ENCODE measurements at regions not wholly inside any gene's neighbourhood (a gene's known extent, or its start where the extent isn't known, plus 50 kb on each side); places are given as distances from the start of the nearest gene placed in this dataset.
"Not testable (repeated sequence)": the region's sequence is repeated elsewhere in the genome, so short reads cannot be mapped to it uniquely, and the experiment has no call there.

- Histone ChIP-seq H3K9me3 (ENCODE audit: control insufficient read depth, insufficient read depth, low read depth, low read length) (no peaks in the 10 kb centered on the region), H3K27me3 (ENCODE audit: control insufficient read depth, insufficient read depth, low read length) (no peaks in the 10 kb centered on the region), H3K27ac (ENCODE audit: insufficient read depth, low read length) (no peak overlapping the region), H3K4me1 (ENCODE audit: control insufficient read depth, extremely low read depth, insufficient read depth, low read length) (no peaks in the 10 kb centered on the region), H3K36me3 (ENCODE audit: control insufficient read depth, insufficient read depth, low read length) (no peaks in the 10 kb centered on the region), H3K4me3 (replicated peaks in 1 of 4; ENCODE audit: control extremely low read depth in 1 of 4, insufficient read depth in 1 of 4, low read depth in 3 of 4, low read length in 4 of 4) (no peak overlapping the region), H3K79me2 (ENCODE audit: control insufficient read depth, insufficient read depth, low read length) (no peaks in the 10 kb centered on the region), H2AFZ (ENCODE audit: low read length) (no peak overlapping the region), H3K9ac (ENCODE audit: insufficient read depth, low read length) (no peak overlapping the region), H4K20me1 (ENCODE audit: control insufficient read depth, extremely low read depth, insufficient read depth, low read length) (no peaks in the 10 kb centered on the region), H3K4me2 (ENCODE audit: extremely low read depth, insufficient read depth, low read length) (no peak overlapping the region)
- DNase-seq (ENCODE audit: low read depth in 2 of 2), result no peak
- TF ChIP-seq CTCF (conservative IDR thresholded peaks at IDR 0.05 in 1 of 2, IDR thresholded peaks at IDR 0.05 in 1 of 2; ENCODE audit: low read depth in 1 of 2, low read length in 2 of 2) (no peak), EZH2 (IDR thresholded peaks at IDR 0.05; ENCODE audit: low read length, missing control alignments) (no peak)
These were observed 194.1 kb upstream of the ZNF804B start for GRCh38 chr7:88565401-88565800.

GRCh38 chr7:88556441-88556840 is 203.1 kb upstream of the ZNF804B start:
- H3K36me3 ChIP-seq (ENCODE audit: control insufficient read depth, insufficient read depth, low read length); H3K4me1 ChIP-seq (ENCODE audit: control insufficient read depth, extremely low read depth, insufficient read depth, low read length); H3K4me3 ChIP-seq (replicated peaks in 1 of 4; ENCODE audit: control extremely low read depth in 1 of 4, insufficient read depth in 1 of 4, low read depth in 3 of 4, low read length in 4 of 4); H3K27ac ChIP-seq (ENCODE audit: insufficient read depth, low read length); H2AFZ ChIP-seq (ENCODE audit: low read length); H3K79me2 ChIP-seq (ENCODE audit: control insufficient read depth, insufficient read depth, low read length); H3K27me3 ChIP-seq (ENCODE audit: control insufficient read depth, insufficient read depth, low read length); DNase-seq (ENCODE audit: low read depth in 2 of 2); H4K20me1 ChIP-seq (ENCODE audit: control insufficient read depth, extremely low read depth, insufficient read depth, low read length); H3K9ac ChIP-seq (ENCODE audit: insufficient read depth, low read length); H3K4me2 ChIP-seq (ENCODE audit: extremely low read depth, insufficient read depth, low read length); H3K9me3 ChIP-seq (ENCODE audit: control insufficient read depth, insufficient read depth, low read depth, low read length): not testable (repeated sequence)

- not testable (repeated sequence) for H3K9me3 ChIP-seq (ENCODE audit: control insufficient read depth, insufficient read depth, low read depth, low read length); H3K79me2 ChIP-seq (ENCODE audit: control insufficient read depth, insufficient read depth, low read length); H4K20me1 ChIP-seq (ENCODE audit: control insufficient read depth, extremely low read depth, insufficient read depth, low read length); H3K4me1 ChIP-seq (ENCODE audit: control insufficient read depth, extremely low read depth, insufficient read depth, low read length); H3K4me3 ChIP-seq (replicated peaks in 1 of 4; ENCODE audit: control extremely low read depth in 1 of 4, insufficient read depth in 1 of 4, low read depth in 3 of 4, low read length in 4 of 4); H3K4me2 ChIP-seq (ENCODE audit: extremely low read depth, insufficient read depth, low read length); H3K9ac ChIP-seq (ENCODE audit: insufficient read depth, low read length); H3K27ac ChIP-seq (ENCODE audit: insufficient read depth, low read length); DNase-seq (ENCODE audit: low read depth in 2 of 2); H3K36me3 ChIP-seq (ENCODE audit: control insufficient read depth, insufficient read depth, low read length); H2AFZ ChIP-seq (ENCODE audit: low read length); H3K27me3 ChIP-seq (ENCODE audit: control insufficient read depth, insufficient read depth, low read length)
These were observed 204.7 kb upstream of the ZNF804B start for GRCh38 chr7:88554847-88555246.

GRCh38 chr7:88548399-88548798 is 211.1 kb upstream of the ZNF804B start:
- TF ChIP-seq CTCF (conservative IDR thresholded peaks at IDR 0.05 in 1 of 2, IDR thresholded peaks at IDR 0.05 in 1 of 2; ENCODE audit: low read depth in 1 of 2, low read length in 2 of 2), result no peak
- TF ChIP-seq EZH2 (IDR thresholded peaks at IDR 0.05; ENCODE audit: low read length, missing control alignments), result no peak
- H4K20me1 ChIP-seq (ENCODE audit: control insufficient read depth, extremely low read depth, insufficient read depth, low read length), result no peaks in the 10 kb centered on the region
- no peaks in the 10 kb centered on the region for H3K9me3 ChIP-seq (ENCODE audit: control insufficient read depth, insufficient read depth, low read depth, low read length)
- H2AFZ ChIP-seq (ENCODE audit: low read length), result no peak overlapping the region
- DNase-seq (ENCODE audit: low read depth in 2 of 2), result no peak
- H3K36me3 ChIP-seq (ENCODE audit: control insufficient read depth, insufficient read depth, low read length), result no peaks in the 10 kb centered on the region
- no peaks in the 10 kb centered on the region for H3K4me1 ChIP-seq (ENCODE audit: control insufficient read depth, extremely low read depth, insufficient read depth, low read length)
- no peak overlapping the region for H3K27ac ChIP-seq (ENCODE audit: insufficient read depth, low read length)
- H3K9ac ChIP-seq (ENCODE audit: insufficient read depth, low read length), result no peak overlapping the region
- H3K4me3 ChIP-seq (replicated peaks in 1 of 4; ENCODE audit: control extremely low read depth in 1 of 4, insufficient read depth in 1 of 4, low read depth in 3 of 4, low read length in 4 of 4), result no peak overlapping the region
- H3K27me3 ChIP-seq (ENCODE audit: control insufficient read depth, insufficient read depth, low read length), result no peaks in the 10 kb centered on the region
- no peaks in the 10 kb centered on the region for H3K79me2 ChIP-seq (ENCODE audit: control insufficient read depth, insufficient read depth, low read length)
- no peak overlapping the region for H3K4me2 ChIP-seq (ENCODE audit: extremely low read depth, insufficient read depth, low read length)

All from fibroblast of lung (primary cell).